Gastrocnemius medialis (tissue), 4 donors: ENCODE measurements at regions not wholly inside any gene's neighbourhood (a gene's known extent, or its start where the extent isn't known, plus 50 kb on each side); places are given as distances from the start of the nearest gene placed in this dataset.

ENCODE experiments used
- ATAC-seq, 2 donors: fragments of 150-250 bp; one replicate each; pipeline ENCODE4 v1.9.1; 2016
- DNase-seq, 2 donors: peaks; one replicate each; pipeline ENCODE4 v3.0.0-alpha.2; 2019
- H3K27ac ChIP-seq, 4 donors: fragments of 200-600 bp; sonication (generic); 1 replicate in 1 of 4; 2 replicates in 3 of 4; pipeline ENCODE4 v1.5.1; 2016 to 2018; ENCODE audit warnings: mild to moderate bottlenecking in 2 of 4, moderate library complexity in 1 of 4
- H3K27me3 ChIP-seq, 3 donors: fragments of 200-600 bp; sonication (generic) in 2 of 3; 1 replicate in 1 of 3; 2 replicates in 2 of 3; pipeline versions ENCODE4 v1.5.1 to v1.6.0; 2016 to 2019; ENCODE audit warnings: mild to moderate bottlenecking in 1 of 3, moderate library complexity in 1 of 3
- H3K36me3 ChIP-seq, 2 donors: fragments of 200-600 bp; sonication (generic) in 1 of 2; one replicate each; pipeline ENCODE4 v1.5.1; 2017 to 2018
- H3K4me1 ChIP-seq, 2 donors: fragments of 200-600 bp; sonication (generic) in 1 of 2; one replicate each; pipeline ENCODE4 v1.5.1; 2016 to 2017; ENCODE audit warnings: mild to moderate bottlenecking in 2 of 2
- H3K4me3 ChIP-seq, 4 donors: fragments of 200-600 bp; sonication (generic) in 3 of 4; 1 replicate in 1 of 4; 2 replicates in 3 of 4; pipeline ENCODE4 v1.5.1; 2016 to 2019; ENCODE audit warnings: mild to moderate bottlenecking in 2 of 4
- H3K9me3 ChIP-seq, 3 donors: fragments of 200-600 bp; sonication (generic) in 2 of 3; 1 replicate in 1 of 3; 2 replicates in 2 of 3; pipeline ENCODE4 v1.5.1; 2016 to 2019
- POLR2A ChIP-seq, 2 donors: fragments of 450-650 bp; IDR thresholded peaks; one replicate each; pipeline ENCODE4 v1.6.1; 2017; ENCODE audit warnings: antibody characterized with exemption in 2 of 2, mild to moderate bottlenecking in 2 of 2, moderate library complexity in 2 of 2
- in situ Hi-C, 4 donors: fragments of 200-750 bp; cut with MboI; loops; one replicate each; pipeline versions ENCODE4 v1.15.0 to v1.8.0; 2017; ENCODE audit warnings: low sequenced_read_pairs in 4 of 4
- intact Hi-C: fragments of 100-400 bp; cut with DNase I; formaldehyde crosslinking; loops from one replicate; pipeline ENCODE4 v1.15.1; 2023; ENCODE audit warnings: low total_unique reads
- TF ChIP-seq, protein P1 (sequence below), 5 experiments: fragments of 450-650 bp in 3 of 5; fragments of 200-600 bp in 2 of 5; sonication (generic) in 2 of 5; IDR thresholded peaks in 4 of 5; conservative IDR thresholded peaks in 1 of 5; 1 replicate in 4 of 5; 2 replicates in 1 of 5; pipeline ENCODE4 v1.5.1; 2016 to 2019; ENCODE audit warnings: antibody characterized with exemption in 5 of 5, mild to moderate bottlenecking in 3 of 5, moderate library complexity in 3 of 5

DNA sequence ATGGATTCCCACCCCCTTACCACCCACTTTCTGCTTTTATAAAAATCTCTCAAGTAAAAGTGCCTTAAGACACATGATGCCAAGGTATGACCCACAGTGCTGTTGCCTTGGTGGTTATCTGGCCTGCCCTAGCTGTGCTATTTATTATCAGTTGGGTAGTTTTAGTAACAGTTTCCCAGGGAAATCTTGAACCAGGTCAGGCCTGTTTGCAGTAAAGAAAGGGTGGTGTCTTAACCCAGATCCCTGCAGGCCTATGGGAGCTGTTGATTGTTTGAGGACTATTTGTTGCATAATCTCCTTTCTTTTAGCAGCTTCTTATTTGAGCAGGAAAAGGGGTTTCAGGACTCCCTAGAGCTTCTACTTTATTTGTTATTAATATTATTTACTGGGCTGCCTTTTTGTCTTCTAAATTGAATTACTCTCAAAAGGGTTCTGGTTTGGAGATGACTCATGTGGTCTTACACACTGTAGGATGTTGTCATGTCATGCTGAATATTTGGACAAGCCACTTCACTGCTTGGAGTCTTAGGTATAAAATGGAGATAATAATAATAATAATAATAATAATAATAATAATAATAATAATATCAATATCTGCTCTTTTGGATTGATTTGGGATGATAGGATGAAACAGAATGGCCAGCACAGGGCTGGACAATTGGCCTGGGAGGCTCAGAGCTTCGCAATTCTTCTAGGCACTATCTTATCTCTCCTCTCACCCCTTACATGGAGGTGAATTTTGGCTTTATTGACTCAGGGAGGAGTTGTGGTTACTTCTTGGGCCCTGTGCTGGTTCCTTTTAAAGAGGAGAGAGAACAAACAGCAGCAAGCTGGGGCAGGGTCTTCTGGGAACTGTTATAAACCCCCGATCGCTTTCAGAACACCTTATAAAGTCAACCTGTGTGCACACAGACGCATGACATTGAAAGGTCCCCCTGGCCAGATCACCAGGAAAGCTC, 252.1 kb downstream of the PRDM2 start:
- TF ChIP-seq, protein P1, sequence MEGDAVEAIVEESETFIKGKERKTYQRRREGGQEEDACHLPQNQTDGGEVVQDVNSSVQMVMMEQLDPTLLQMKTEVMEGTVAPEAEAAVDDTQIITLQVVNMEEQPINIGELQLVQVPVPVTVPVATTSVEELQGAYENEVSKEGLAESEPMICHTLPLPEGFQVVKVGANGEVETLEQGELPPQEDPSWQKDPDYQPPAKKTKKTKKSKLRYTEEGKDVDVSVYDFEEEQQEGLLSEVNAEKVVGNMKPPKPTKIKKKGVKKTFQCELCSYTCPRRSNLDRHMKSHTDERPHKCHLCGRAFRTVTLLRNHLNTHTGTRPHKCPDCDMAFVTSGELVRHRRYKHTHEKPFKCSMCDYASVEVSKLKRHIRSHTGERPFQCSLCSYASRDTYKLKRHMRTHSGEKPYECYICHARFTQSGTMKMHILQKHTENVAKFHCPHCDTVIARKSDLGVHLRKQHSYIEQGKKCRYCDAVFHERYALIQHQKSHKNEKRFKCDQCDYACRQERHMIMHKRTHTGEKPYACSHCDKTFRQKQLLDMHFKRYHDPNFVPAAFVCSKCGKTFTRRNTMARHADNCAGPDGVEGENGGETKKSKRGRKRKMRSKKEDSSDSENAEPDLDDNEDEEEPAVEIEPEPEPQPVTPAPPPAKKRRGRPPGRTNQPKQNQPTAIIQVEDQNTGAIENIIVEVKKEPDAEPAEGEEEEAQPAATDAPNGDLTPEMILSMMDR (IDR thresholded peaks at IDR 0.05 in 4 of 5, conservative IDR thresholded peaks at IDR 0.05 in 1 of 5): no peak
- no peak for TF ChIP-seq POLR2A (IDR thresholded peaks at IDR 0.05)
- Histone ChIP-seq H3K27ac (peak overlapping the region in 1 of 4 donors; percentile 25), H3K27me3 (no peaks in the 10 kb centered on the region), H3K36me3 (no peaks in the 10 kb centered on the region), H3K9me3 (no peaks in the 10 kb centered on the region), H3K4me3 (no peak overlapping the region), H3K4me1 (no peaks in the 10 kb centered on the region)
- DNase-seq: no peak
- intact Hi-C loops: no loop called here
- peak; percentile 47 to 67 for ATAC-seq
- in situ Hi-C loops: loop anchor here in 2 of 4 donors (10.0 to 25.0 kb wide), 2 partner anchors 115 to 127 kb away; no protein-coding TSS in a partner anchor

DNA sequence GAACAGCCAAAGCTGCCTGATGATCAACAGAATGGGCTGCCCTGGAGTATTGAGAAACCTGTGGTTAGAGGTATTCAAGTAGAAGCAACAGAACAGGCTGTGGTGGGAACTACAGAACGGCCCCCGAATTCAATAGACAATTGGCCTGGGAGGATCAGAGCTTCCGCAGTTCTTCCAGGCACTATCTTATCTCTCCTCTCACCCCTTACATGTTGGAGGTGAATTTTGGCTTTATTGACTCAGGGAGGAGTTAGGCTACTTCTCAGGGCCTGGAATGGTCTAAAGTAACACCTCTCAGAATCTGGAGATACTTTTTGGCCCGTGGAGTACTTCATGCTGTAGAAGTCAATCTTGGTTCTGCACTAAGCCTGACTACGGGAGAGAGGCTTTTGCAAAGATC, 253.0 kb downstream of the PRDM2 start:
- no peak for TF ChIP-seq POLR2A (IDR thresholded peaks at IDR 0.05)
- TF ChIP-seq, protein P1 (IDR thresholded peaks at IDR 0.05 in 4 of 5, conservative IDR thresholded peaks at IDR 0.05 in 1 of 5): no peak
- Histone ChIP-seq H3K4me1 (no peaks in the 10 kb centered on the region), H3K36me3 (no peaks in the 10 kb centered on the region), H3K4me3 (no peak overlapping the region), H3K9me3 (no peaks in the 10 kb centered on the region), H3K27ac (no peak overlapping the region), H3K27me3 (no peaks in the 10 kb centered on the region)
- intact Hi-C loops: no loop called here
- in situ Hi-C loops: loop anchor here in 2 of 4 donors (10.0 to 25.0 kb wide), 2 partner anchors 116 to 128 kb away; no protein-coding TSS in a partner anchor
- no peak for DNase-seq
- ATAC-seq: no peak

DNA sequence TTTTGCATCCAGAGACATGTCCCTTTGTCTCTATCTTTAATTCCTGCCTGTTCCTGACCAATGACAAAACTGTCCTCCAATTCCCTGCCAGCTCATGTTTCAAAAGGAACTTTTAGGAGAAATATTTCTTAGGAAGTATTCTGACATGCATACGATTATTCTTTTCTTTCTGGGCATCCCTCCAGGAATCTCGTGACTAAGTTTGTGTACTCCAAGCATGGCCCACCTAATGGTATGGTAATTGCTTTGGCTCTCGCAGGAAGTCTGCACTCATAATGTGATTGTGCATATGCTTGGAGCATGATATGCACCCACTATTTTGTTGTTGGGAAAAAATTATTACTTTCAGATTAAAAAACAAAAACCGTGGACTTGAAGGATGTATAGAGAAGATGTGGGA, 256.4 kb downstream of the PRDM2 start:
- no peak for DNase-seq
- no peak for TF ChIP-seq POLR2A (IDR thresholded peaks at IDR 0.05)
- TF ChIP-seq, protein P1 (IDR thresholded peaks at IDR 0.05 in 4 of 5, conservative IDR thresholded peaks at IDR 0.05 in 1 of 5): no peak
- no peaks in the 10 kb centered on the region for H3K27me3 ChIP-seq
- intact Hi-C loops (no loop called here), in situ Hi-C loops (loop anchor here (5.0 to 25.0 kb wide), 4 partner anchors 119 to 294 kb away; no protein-coding TSS in a partner anchor)
- H3K36me3 ChIP-seq: no peaks in the 10 kb centered on the region
- no peak overlapping the region for H3K27ac ChIP-seq
- H3K4me3 ChIP-seq: no peak overlapping the region
- H3K4me1 ChIP-seq: no peaks in the 10 kb centered on the region
- ATAC-seq: no peak
- H3K9me3 ChIP-seq: no peaks in the 10 kb centered on the region

DNA sequence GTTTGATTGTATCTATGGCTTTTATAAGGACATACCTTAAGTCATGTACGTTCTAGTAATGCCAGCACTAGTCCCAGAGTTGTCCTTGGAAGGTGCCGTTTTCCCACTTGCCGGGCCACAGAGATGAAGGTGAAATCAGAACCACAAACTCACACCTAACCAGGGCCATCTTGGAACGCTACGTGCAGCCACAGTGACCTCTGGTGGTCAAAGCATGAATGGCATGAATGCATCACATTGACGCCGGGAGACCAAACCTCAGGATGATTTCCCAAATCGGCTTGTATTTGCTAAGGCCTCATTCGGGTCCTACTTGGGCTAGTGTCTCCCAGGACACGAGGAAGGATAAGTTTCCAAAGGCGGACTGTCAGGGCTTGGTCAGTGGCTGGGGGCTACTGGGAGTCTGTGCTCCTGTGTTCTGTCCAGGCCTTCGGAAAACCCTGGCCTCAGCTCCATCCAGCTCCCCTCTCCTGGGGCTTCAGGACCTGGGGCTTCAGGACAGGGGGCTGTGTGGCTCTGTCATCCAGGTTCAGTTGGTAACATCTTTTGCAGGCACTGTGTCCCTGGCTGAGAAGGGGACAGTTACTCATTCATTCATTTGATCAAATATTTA, 260.5 kb downstream of the PRDM2 start:
- DNase-seq (peak; percentile 32 to 45), ATAC-seq (peak; percentile 63 to 81)
- in situ Hi-C loops: loop anchor here in 2 of 4 donors (5.0 to 25.0 kb wide), 3 partner anchors 123 to 1084 kb away; no protein-coding TSS in a partner anchor
- no peak overlapping the region for H3K27ac ChIP-seq
- H3K4me1 ChIP-seq: no peaks in the 10 kb centered on the region
- H3K9me3 ChIP-seq: no peaks in the 10 kb centered on the region
- no peaks in the 10 kb centered on the region for H3K36me3 ChIP-seq
- no peak overlapping the region for H3K4me3 ChIP-seq
- TF ChIP-seq POLR2A (IDR thresholded peaks at IDR 0.05): no peak
- TF ChIP-seq, protein P1 (IDR thresholded peaks at IDR 0.05 in 4 of 5, conservative IDR thresholded peaks at IDR 0.05 in 1 of 5): peak; percentile 91 to 98 (median 92)
- H3K27me3 ChIP-seq: peaks cover 0 to 2% (median 0%) of the 10 kb centered on the region in 3 donors
- intact Hi-C loops: loop anchor here (1.0 to 10.0 kb wide), 3 partner anchors 131 to 1084 kb away; no protein-coding TSS in a partner anchor
